ENCODE measurements at regions not wholly inside any gene's neighbourhood (a gene's known extent, or its start where the extent isn't known, plus 50 kb on each side); places are given as distances from the start of the nearest gene placed in this dataset.

DNA sequence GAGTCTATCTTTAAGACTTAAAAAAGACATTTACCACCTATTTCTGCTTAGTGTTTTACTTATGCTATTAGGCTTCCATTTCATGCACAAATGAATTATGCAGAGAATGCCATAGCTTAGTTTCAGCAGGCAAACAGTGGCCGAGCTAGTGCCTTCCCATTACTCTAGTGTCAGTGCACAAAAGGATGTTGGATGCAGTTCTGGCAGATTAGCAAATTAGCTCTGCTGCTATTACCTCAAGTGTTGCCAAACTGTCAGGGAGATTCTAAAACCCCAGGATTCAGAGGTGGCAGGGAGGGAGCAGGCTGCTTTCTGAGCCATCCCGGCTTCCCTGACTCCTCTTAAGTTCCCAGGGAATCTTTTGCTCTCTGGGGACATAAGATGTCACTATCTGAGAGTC lies 209.4 kb upstream of the NCAM1 start:
- H3K9me3 ChIP-seq (ENCODE audit: control insufficient read depth in 4 of 4, low read length in 3 of 4), result no peaks in the 10 kb centered on the region
- H3K27ac ChIP-seq (ENCODE audit: low read depth in 1 of 2, low read length in 2 of 2), result no peak overlapping the region
- H3K9ac ChIP-seq (ENCODE audit: low read depth in 1 of 2, low read length in 2 of 2), result no peak overlapping the region
- H3K27me3 ChIP-seq (ENCODE audit: control insufficient read depth in 4 of 4, insufficient read depth in 4 of 4, low read length in 3 of 4), result no peaks in the 10 kb centered on the region
- H3K4me3 ChIP-seq (ENCODE audit: low read depth in 1 of 3, low read length in 3 of 3), result no peak overlapping the region
- DNase-seq (ENCODE audit: low spot score), result no peak
- H3K36me3 ChIP-seq (ENCODE audit: control insufficient read depth in 4 of 4, insufficient read depth in 3 of 4, low read depth in 1 of 4, low read length in 3 of 4), result no peaks in the 10 kb centered on the region
- TF ChIP-seq RAD21 (IDR thresholded peaks at IDR 0.05) (no peak), MAX (IDR thresholded peaks at IDR 0.05) (no peak), ATF3 (IDR thresholded peaks at IDR 0.05) (no peak), HNF4G (IDR thresholded peaks at IDR 0.05) (no peak), RXRA (IDR thresholded peaks at IDR 0.05) (no peak)
- TF ChIP-seq, protein P1, sequence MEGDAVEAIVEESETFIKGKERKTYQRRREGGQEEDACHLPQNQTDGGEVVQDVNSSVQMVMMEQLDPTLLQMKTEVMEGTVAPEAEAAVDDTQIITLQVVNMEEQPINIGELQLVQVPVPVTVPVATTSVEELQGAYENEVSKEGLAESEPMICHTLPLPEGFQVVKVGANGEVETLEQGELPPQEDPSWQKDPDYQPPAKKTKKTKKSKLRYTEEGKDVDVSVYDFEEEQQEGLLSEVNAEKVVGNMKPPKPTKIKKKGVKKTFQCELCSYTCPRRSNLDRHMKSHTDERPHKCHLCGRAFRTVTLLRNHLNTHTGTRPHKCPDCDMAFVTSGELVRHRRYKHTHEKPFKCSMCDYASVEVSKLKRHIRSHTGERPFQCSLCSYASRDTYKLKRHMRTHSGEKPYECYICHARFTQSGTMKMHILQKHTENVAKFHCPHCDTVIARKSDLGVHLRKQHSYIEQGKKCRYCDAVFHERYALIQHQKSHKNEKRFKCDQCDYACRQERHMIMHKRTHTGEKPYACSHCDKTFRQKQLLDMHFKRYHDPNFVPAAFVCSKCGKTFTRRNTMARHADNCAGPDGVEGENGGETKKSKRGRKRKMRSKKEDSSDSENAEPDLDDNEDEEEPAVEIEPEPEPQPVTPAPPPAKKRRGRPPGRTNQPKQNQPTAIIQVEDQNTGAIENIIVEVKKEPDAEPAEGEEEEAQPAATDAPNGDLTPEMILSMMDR (IDR thresholded peaks at IDR 0.05; ENCODE audit: low read depth, low read length, missing input control), result no peak
- TF ChIP-seq, protein P2, sequence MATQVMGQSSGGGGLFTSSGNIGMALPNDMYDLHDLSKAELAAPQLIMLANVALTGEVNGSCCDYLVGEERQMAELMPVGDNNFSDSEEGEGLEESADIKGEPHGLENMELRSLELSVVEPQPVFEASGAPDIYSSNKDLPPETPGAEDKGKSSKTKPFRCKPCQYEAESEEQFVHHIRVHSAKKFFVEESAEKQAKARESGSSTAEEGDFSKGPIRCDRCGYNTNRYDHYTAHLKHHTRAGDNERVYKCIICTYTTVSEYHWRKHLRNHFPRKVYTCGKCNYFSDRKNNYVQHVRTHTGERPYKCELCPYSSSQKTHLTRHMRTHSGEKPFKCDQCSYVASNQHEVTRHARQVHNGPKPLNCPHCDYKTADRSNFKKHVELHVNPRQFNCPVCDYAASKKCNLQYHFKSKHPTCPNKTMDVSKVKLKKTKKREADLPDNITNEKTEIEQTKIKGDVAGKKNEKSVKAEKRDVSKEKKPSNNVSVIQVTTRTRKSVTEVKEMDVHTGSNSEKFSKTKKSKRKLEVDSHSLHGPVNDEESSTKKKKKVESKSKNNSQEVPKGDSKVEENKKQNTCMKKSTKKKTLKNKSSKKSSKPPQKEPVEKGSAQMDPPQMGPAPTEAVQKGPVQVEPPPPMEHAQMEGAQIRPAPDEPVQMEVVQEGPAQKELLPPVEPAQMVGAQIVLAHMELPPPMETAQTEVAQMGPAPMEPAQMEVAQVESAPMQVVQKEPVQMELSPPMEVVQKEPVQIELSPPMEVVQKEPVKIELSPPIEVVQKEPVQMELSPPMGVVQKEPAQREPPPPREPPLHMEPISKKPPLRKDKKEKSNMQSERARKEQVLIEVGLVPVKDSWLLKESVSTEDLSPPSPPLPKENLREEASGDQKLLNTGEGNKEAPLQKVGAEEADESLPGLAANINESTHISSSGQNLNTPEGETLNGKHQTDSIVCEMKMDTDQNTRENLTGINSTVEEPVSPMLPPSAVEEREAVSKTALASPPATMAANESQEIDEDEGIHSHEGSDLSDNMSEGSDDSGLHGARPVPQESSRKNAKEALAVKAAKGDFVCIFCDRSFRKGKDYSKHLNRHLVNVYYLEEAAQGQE (IDR thresholded peaks at IDR 0.05), result no peak
- WGBS, result 76% methylated on average over 2 of the region's 2 CpGs
- H3K4me1 ChIP-seq (ENCODE audit: control insufficient read depth in 4 of 4, insufficient read depth in 4 of 4, low read length in 3 of 4), result no peaks in the 10 kb centered on the region

DNA sequence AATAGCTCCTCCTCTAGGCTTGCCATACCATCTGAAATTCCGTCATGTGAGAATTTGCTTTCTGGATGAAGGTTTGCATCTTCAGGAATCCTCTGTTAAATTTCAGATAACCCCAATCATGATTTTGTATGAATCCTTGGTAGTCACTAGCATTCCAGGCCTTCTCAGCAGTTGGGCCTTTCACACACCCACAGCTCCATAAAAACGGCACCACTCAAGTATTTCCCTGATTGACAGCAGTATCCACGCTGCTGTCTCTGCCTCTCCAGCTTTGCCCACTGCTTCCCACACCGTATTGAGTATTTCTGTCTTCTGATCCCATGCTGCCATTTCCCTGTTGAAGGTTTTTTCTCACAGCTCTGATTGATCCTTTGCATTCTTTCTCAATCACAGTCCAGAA lies 208.7 kb upstream of the NCAM1 start:
- Histone ChIP-seq H3K9me3 (ENCODE audit: control insufficient read depth in 4 of 4, low read length in 3 of 4) (no peaks in the 10 kb centered on the region), H3K4me3 (ENCODE audit: low read depth in 1 of 3, low read length in 3 of 3) (no peak overlapping the region), H3K9ac (ENCODE audit: low read depth in 1 of 2, low read length in 2 of 2) (no peak overlapping the region), H3K36me3 (ENCODE audit: control insufficient read depth in 4 of 4, insufficient read depth in 3 of 4, low read depth in 1 of 4, low read length in 3 of 4) (no peaks in the 10 kb centered on the region), H3K27me3 (ENCODE audit: control insufficient read depth in 4 of 4, insufficient read depth in 4 of 4, low read length in 3 of 4) (no peaks in the 10 kb centered on the region), H3K27ac (ENCODE audit: low read depth in 1 of 2, low read length in 2 of 2) (no peak overlapping the region), H3K4me1 (ENCODE audit: control insufficient read depth in 4 of 4, insufficient read depth in 4 of 4, low read length in 3 of 4) (no peaks in the 10 kb centered on the region)
- WGBS, result 54% methylated on average over 4 of the region's 4 CpGs
- TF ChIP-seq, protein P2 (IDR thresholded peaks at IDR 0.05), result no peak
- no peak for TF ChIP-seq JUND (IDR thresholded peaks at IDR 0.05)
- TF ChIP-seq RAD21 (IDR thresholded peaks at IDR 0.05), result no peak
- TF ChIP-seq SP1 (IDR thresholded peaks at IDR 0.05), result no peak
- TF ChIP-seq HNF4G (IDR thresholded peaks at IDR 0.05), result no peak
- TF ChIP-seq, protein P3, sequence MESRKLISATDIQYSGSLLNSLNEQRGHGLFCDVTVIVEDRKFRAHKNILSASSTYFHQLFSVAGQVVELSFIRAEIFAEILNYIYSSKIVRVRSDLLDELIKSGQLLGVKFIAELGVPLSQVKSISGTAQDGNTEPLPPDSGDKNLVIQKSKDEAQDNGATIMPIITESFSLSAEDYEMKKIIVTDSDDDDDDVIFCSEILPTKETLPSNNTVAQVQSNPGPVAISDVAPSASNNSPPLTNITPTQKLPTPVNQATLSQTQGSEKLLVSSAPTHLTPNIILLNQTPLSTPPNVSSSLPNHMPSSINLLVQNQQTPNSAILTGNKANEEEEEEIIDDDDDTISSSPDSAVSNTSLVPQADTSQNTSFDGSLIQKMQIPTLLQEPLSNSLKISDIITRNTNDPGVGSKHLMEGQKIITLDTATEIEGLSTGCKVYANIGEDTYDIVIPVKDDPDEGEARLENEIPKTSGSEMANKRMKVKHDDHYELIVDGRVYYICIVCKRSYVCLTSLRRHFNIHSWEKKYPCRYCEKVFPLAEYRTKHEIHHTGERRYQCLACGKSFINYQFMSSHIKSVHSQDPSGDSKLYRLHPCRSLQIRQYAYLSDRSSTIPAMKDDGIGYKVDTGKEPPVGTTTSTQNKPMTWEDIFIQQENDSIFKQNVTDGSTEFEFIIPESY (IDR thresholded peaks at IDR 0.05), result no peak
- TF ChIP-seq YY1 (IDR thresholded peaks at IDR 0.05), result no peak
- no peak for TF ChIP-seq HNF4A (conservative IDR thresholded peaks at IDR 0.05)
- no peak for TF ChIP-seq RXRA (IDR thresholded peaks at IDR 0.05)
- no peak for TF ChIP-seq EGR1 (IDR thresholded peaks at IDR 0.05; ENCODE audit: low read depth in 2 of 2)
- TF ChIP-seq NR2F2 (IDR thresholded peaks at IDR 0.05), result no peak
- TF ChIP-seq TAF1 (conservative IDR thresholded peaks at IDR 0.05), result no peak
- no peak for TF ChIP-seq FOXA1 (IDR thresholded peaks at IDR 0.05)
- no peak for TF ChIP-seq ATF3 (IDR thresholded peaks at IDR 0.05)
- DNase-seq (ENCODE audit: low spot score), result no peak

Data from liver (tissue), 8 donors.